Body of pancreas (tissue), 4 donors: ENCODE measurements at regions not wholly inside any gene's neighbourhood (a gene's known extent, or its start where the extent isn't known, plus 50 kb on each side); places are given as distances from the start of the nearest gene placed in this dataset.

Experiments used
- CTCF ChIP-seq, 7 experiments: fragments of 450-650 bp in 4 of 7; fragments of 200-600 bp in 3 of 7; sonication (generic) in 3 of 7; IDR thresholded peaks; one replicate each; pipeline ENCODE4 v1.5.1; 2016 to 2019; ENCODE audit warnings: antibody characterized with exemption in 7 of 7
- POLR2A ChIP-seq, 3 donors: fragments of 450-650 bp; IDR thresholded peaks; one replicate each; pipeline ENCODE4 v1.6.1; 2016; ENCODE audit warnings: antibody characterized with exemption in 3 of 3, mild to moderate bottlenecking in 2 of 3

DNA sequence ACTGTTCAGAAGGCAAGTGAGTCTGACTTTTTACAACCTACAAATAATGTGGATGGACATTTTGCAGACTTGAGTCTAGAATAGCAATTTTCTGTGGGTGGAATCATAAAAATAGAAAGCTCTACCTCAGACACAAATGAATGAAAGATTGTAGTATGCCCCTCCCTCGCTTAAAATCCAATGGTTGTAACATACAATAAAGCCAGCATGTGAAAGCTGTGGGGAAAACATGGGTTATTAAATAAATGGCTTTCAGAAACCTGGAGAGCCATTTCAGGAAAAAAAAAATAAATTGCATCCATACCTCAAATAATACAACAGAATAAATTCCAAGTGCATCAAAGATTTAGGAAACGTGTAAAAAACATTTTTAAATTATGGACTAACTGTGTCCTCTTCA, 123.1 kb upstream of the MON1B start:
- TF ChIP-seq CTCF (IDR thresholded peaks at IDR 0.05) (no peak), POLR2A (IDR thresholded peaks at IDR 0.05) (no peak)
